Peyer's patch (tissue), 4 donors: ENCODE measurements at regions not wholly inside any gene's neighbourhood (a gene's known extent, or its start where the extent isn't known, plus 50 kb on each side); places are given as distances from the start of the nearest gene placed in this dataset.

Experiments
- CTCF ChIP-seq, 6 experiments: fragments of 450-650 bp in 4 of 6; fragments of 200-600 bp in 2 of 6; sonication (generic) in 1 of 6; IDR thresholded peaks; one replicate each; pipeline ENCODE4 v1.5.1; 2017 to 2019; ENCODE audit warnings: antibody characterized with exemption in 6 of 6, mild to moderate bottlenecking in 3 of 6, moderate library complexity in 1 of 6
- POLR2A ChIP-seq, 2 donors: fragments of 450-650 bp; IDR thresholded peaks; one replicate each; pipeline ENCODE4 v1.5.1; 2017; ENCODE audit warnings: antibody characterized with exemption in 2 of 2, mild to moderate bottlenecking in 2 of 2, moderate library complexity in 2 of 2

- no peak for TF ChIP-seq CTCF (IDR thresholded peaks at IDR 0.05)
- no peak for TF ChIP-seq POLR2A (IDR thresholded peaks at IDR 0.05)
Measured at GRCh38 chr21:16587681-16588375, 858.0 kb downstream of the USP25 start.
